Germinal center (tissue), 1 donor: ENCODE measurements at regions not wholly inside any gene's neighbourhood (a gene's known extent, or its start where the extent isn't known, plus 50 kb on each side); places are given as distances from the start of the nearest gene placed in this dataset.

Experiments
- DNase-seq: peaks from one replicate; pipeline ENCODE4 v3.0.0; 2012; ENCODE audit warnings: mixed read lengths, low spot score

DNA sequence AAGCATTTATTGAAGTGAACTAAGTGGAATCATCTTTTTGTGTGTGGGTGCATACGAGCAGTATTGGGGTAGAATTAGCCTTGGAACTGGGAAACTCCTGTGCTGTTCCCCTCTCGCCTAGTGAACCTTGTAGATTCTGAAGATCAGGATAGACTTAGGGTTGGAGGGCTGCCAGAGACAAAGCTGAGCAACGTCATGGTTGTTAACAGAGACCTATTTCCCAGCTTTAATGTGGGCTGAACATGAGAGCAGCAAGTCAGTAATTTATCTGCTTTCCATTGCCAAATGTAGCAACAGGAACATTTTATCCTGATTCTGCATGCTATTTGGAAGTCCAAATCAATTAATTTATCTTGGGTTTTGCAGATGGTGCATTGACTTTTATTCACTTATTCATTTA lies 246.6 kb downstream of the IL20RB start:
- DNase-seq, result no peak

DNA sequence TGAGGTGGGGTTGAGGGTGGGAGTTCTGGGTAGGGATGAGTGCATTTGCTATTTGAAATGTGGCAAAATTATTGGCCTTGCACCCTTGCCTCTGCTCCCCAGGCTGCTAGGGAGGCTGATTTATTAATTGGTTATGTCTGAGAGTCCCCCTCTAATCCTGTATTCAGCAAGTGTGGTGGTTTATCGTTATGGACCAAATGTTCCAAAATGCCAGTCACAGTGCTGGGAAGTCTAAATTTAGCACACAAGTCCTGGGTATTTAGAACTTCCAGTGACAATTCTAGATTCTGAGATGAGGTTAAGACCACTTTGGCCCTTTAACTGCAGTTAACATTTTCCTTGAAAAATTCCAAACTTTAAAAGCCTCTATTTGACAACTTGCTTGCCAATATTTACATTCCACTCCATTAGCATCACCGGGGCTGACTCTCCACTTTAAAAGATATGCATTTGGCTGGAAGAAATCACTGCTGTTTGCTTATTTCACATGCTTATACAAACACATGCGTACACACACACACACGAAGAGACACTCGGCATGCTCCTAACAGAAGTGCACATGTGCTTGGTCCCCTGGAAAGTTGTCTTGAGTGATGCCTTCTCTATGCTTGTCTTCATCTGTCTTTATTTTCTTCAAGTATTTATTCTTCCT lies 247.7 kb downstream of the IL20RB start:
- no peak for DNase-seq

GRCh38 chr3:137207616-137208015 lies 249.8 kb downstream of the IL20RB start:
- no peak for DNase-seq

DNA sequence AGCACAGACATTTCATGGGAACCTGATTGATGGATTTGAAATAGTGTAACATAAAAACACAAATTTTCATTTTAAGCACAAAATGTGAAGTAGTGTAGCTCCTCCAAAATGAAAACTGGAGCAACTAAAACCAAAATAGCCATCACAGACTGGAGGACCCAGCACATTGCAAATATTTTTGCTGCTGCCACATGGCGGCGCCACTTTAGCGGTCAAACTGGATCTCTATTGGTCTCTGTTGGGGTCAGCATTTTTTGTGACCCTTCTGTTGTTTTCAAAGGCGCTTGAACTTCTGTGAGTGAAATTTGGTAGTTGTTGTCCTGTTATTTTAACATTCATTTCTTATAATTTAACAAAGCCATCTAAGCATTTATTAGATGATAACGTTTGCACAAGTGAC lies 259.9 kb downstream of the IL20RB start:
- DNase-seq, result no peak

DNA sequence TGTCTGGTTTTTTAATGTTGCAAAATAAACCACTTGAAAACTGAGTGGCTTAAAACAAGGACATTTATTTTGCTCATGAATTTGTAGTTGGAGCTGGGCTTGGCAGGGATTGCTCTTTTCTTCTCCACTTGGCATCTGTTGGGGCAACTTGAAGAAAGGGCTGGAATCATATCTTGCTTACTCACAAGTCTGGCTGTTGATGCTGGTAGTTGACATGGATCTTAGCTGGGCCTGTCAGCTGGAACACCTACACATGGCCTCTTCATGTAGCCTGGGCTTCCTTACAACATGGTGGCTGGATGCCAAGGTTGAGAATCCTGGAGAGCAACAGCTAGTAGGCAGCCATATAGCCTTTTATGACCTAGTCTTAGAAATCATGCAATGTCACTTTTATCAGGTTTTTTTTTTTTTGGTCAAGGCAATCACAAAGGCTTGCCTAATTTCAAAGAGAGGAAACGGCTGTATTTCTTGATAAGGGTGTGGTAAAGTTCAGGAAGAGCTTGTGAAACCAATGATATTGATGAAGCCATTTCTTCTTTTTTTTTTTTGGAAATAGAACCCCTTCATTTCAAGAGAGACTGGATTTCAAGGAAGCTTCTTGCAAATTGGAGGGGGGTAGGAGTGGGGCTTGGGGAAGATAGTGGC lies 262.1 kb downstream of the IL20RB start:
- no peak for DNase-seq

DNA sequence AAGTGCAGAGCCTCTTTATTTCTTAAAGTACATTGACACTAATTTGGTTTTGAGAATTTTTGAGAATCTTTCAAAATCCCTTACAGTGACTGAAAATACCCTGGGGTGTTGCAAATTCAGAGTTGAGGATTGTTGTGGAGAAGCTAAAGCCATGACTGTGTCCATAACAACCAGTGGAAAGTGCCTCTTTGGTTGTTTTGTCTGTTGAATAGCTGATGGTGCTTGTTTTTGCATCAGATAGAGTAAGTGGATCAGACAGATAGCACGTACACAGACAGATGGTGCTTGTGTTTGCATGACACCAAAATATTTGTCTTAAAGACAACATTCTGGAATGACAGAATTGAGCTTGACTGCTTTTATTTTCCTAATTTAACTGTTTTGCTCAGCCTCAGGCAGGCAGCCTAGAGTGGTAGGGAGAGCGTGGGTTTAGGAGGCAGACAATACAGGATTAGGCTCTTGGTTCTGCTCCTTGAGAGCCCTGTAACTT lies 265.0 kb downstream of the IL20RB start:
- no peak for DNase-seq

GRCh38 chr3:137224464-137224863 lies 266.7 kb downstream of the IL20RB start:
- DNase-seq, result no peak

DNA sequence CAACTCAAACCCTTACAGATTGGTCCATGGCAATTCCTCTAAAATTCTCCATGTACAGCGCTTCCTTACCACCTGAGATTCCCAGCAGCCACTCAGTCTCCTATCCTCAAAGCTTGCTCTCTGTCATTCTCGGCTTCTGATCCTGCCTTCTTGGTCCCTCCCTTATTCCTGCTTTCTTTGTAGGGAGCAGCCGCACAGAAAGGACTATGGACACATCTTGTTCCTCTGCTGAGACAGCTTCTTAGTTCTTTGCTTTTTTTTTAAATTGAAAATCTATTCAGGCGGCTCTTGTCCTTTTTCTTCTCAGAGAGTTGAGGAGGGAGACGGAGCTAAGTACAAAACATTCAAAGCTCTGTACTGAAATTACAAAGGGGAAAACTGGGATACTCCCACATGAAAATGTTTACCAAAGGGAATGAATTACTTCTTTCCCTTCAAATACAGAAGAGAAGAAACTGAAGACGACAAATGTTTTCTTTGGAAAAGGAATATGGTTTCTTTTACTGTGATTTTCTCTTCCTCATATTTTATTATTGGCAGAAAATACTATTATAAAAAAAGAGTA lies 285.1 kb downstream of the IL20RB start:
- DNase-seq, result no peak

DNA sequence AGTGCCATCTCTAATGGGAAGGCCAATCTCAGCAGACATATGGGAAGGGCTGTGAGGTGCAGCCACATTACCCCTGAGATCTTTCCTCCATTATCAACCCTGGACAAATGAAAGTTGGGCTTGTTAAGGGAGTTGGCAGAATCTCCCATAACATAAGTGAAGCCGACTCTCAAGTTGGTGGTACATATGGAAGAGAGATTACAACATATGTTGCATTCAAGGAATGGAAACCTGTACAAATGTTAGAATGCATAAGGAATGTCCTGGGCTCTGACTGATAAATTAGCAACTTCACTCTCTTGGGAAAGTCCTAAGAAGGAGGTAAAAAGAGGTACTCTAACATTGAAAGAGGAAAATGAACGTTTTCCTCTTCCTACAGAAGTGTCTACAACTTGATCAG lies 288.7 kb downstream of the IL20RB start:
- no peak for DNase-seq

- no peak for DNase-seq
Observed at GRCh38 chr3:137249311-137249940, 291.6 kb downstream of the IL20RB start.

GRCh38 chr3:137259089-137259488 lies 301.3 kb downstream of the IL20RB start:
- DNase-seq, result no peak

- DNase-seq, result no peak
Observed at GRCh38 chr3:137259701-137260100, 301.9 kb downstream of the IL20RB start.

- DNase-seq, result no peak
Observed at GRCh38 chr3:137264071-137264820, 306.5 kb downstream of the IL20RB start.

DNA sequence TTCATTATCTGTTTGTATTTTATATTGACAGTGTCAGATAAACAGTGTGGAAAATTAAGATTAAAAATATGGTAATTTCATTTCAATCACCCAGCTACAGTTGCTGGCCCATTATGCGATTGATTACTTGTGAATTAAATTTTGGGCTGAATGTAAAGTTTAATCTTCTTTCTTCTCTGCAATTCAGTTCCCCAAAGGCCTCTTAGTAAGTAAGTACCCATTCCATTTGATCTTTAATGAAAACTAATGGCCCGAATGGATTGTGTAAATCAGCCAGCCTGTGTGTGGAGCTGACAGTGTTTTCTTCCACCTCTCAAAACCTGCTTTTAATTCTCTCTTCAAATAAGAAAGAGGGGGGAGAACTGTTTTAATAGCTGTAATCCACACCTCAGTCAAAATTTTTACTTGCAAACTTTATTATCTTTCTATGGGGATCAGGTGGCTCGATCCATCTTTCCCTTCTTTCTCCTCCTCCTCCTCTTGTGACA lies 307.1 kb downstream of the IL20RB start:
- DNase-seq, result no peak

- no peak for DNase-seq
Observed at GRCh38 chr3:137282871-137283270, 325.1 kb downstream of the IL20RB start.

GRCh38 chr3:137285924-137286323 lies 328.1 kb downstream of the IL20RB start:
- DNase-seq, result no peak

GRCh38 chr3:137293086-137293485 lies 335.3 kb downstream of the IL20RB start:
- no peak for DNase-seq

GRCh38 chr3:137294139-137294538 lies 336.4 kb downstream of the IL20RB start:
- DNase-seq, result no peak

GRCh38 chr3:137294839-137295238 lies 337.1 kb downstream of the IL20RB start:
- no peak for DNase-seq

DNA sequence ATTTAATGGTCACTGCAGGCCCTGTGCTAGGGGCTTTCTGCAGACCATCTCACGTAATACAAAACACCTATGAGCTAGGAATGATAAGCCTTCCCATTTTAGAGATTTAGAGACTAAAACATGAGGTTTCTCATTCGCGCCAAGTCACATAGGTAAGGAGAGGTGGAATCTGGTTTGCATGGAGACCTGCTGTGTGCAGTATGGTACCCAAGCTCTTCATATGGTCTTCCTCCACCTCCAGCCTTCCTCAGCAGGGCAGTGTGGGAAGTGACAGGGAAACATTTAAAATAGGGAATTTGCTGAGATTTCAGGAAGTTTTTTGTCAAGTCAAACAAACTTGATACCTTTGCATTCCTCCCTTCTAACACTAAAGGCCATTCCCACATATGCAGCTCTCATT lies 337.6 kb downstream of the IL20RB start:
- no peak for DNase-seq

DNA sequence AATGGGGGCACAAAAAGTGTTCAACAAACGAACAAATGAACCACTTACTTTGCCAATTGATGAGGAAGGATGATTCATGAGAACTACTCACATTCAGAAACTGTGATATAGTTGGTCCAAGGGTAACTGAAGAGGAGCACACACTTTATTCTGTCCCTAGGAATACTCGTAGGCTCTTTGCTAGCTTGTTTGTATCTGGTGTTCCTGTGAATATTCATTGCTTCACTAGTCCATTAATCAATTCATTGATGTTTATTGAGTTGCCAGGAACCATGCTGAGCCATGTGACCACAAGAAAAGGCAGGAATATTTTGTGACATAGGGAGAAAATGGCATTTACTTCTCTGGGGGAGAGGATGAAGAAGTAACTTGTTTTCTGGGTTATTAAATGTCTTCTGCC lies 338.3 kb downstream of the IL20RB start:
- DNase-seq, result no peak

GRCh38 chr3:137297770-137298169 lies 340.0 kb downstream of the IL20RB start:
- no peak for DNase-seq
